AG04449 (cell line): ENCODE measurements at regions not wholly inside any gene's neighbourhood (a gene's known extent, or its start where the extent isn't known, plus 50 kb on each side); places are given as distances from the start of the nearest gene placed in this dataset.

ENCODE experiments used
- CTCF ChIA-PET: fragments of 350-600 bp; formaldehyde crosslinking; extraction: SDS; loops from one replicate; lab custom pipeline; 2021; ENCODE audit warnings: antibody characterized with exemption; lab: Yijun Ruan, JAX
- POLR2A ChIA-PET: fragments of 400-600, 350-600 bp; formaldehyde crosslinking; extraction: SDS; loops from one replicate; lab custom pipeline; 2020; ENCODE audit warnings: antibody characterized with exemption, inconsistent platforms; lab: Yijun Ruan, JAX
- DNase-seq: peaks from one replicate; pipeline ENCODE4 v3.0.0-alpha.2; 2010; ENCODE audit warnings: low read depth, low spot score
- H3K4me3 ChIP-seq: 2 replicates; pipeline ENCODE4 v1.5.1; 2011; ENCODE audit warnings: low read depth, mild to moderate bottlenecking, control low read depth, low read length
- TF ChIP-seq, protein P1 (sequence below): IDR thresholded peaks from one replicate; pipeline ENCODE4 v1.5.1; 2011; ENCODE audit warnings: mild to moderate bottlenecking, moderate library complexity, low read length, control low read depth, inconsistent platforms; ENCODE audit not compliant: insufficient read depth; ENCODE audit errors: missing control alignments

- POLR2A ChIA-PET = no interaction called here
- TF ChIP-seq, protein P1, sequence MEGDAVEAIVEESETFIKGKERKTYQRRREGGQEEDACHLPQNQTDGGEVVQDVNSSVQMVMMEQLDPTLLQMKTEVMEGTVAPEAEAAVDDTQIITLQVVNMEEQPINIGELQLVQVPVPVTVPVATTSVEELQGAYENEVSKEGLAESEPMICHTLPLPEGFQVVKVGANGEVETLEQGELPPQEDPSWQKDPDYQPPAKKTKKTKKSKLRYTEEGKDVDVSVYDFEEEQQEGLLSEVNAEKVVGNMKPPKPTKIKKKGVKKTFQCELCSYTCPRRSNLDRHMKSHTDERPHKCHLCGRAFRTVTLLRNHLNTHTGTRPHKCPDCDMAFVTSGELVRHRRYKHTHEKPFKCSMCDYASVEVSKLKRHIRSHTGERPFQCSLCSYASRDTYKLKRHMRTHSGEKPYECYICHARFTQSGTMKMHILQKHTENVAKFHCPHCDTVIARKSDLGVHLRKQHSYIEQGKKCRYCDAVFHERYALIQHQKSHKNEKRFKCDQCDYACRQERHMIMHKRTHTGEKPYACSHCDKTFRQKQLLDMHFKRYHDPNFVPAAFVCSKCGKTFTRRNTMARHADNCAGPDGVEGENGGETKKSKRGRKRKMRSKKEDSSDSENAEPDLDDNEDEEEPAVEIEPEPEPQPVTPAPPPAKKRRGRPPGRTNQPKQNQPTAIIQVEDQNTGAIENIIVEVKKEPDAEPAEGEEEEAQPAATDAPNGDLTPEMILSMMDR = no peak
Measured at GRCh38 chr11:56852131-56852530, 103.6 kb upstream of the OR9G4 start.

DNA sequence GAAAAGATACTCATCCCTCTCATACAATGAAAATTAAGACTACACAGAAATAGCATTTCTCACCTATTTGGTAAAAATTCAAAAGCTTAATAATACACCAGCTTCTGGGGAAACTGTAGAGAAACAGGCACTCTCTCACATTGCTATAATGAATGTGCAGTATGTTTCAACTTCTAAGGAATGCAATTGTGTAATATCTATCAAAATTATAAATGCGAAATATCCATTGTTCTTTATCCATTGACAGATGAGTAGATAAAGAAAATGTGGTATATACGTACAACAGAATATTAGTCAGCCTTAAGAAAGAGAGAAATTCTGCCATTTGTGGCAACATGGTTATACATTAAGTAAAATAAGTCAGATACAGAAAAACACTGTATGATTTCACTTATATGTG lies 101.4 kb upstream of the OR9G4 start:
- ChIA-PET CTCF (interaction anchor here (0.8 to 4.6 kb wide), 2 partner anchors 9 to 399 kb away, joined by 3 to 37 read pairs; no protein-coding TSS in a partner anchor), POLR2A (no interaction called here)
- no peak for DNase-seq
- H3K4me3 ChIP-seq = no peak overlapping the region
- TF ChIP-seq, protein P1 = no peak

More at GRCh38 chr11:56852131-56852530, 103.6 kb upstream of the OR9G4 start:
- CTCF ChIA-PET = interaction anchor here (1.0 kb wide), 1 partner anchor 11 kb away, joined by 4 read pairs; no protein-coding TSS in a partner anchor
- DNase-seq = no peak
- no peak overlapping the region for H3K4me3 ChIP-seq

- no peak overlapping the region for H3K4me3 ChIP-seq
- TF ChIP-seq, protein P1 = no peak
- no peak for DNase-seq
- ChIA-PET CTCF (interaction anchor here (0.8 to 4.6 kb wide), 2 partner anchors 8 to 400 kb away, joined by 3 to 37 read pairs; no protein-coding TSS in a partner anchor), POLR2A (no interaction called here)
Measured at GRCh38 chr11:56849250-56849649, 100.8 kb upstream of the OR9G4 start.

DNA sequence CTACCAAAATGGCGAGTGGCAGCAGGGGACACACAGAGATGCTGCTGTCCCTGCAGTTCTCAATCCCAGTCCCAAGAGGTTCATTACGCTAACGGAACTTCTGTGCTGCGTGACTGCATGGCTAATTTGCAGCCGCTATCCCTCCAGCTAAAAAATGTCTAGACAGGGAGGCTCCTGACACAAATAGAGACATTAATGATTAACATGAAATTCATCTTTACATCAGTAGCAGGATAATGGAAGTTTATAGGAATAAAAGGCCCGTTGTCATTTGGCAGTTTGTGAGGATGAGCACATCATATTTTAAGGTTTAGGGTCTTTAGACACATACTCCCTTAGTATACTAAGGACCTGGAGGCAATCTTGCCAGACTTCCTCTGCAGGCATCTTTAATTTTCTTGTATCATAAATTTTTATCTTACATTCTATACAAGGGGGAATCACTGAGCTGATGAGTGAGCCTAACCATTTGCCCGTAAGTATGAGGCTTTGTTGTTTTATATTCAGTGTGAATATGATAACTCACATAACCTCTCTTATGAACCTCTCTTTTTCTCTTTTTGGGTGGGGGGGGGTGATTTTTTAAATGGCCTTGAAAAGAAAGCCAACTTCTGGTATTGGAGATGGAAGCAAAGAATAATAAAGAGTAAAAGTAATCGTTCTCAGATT lies 99.8 kb upstream of the OR9G4 start:
- TF ChIP-seq, protein P1 = no peak
- H3K4me3 ChIP-seq = no peak overlapping the region
- no peak for DNase-seq
- ChIA-PET POLR2A (no interaction called here), CTCF (interaction anchor here (4.6 kb wide), 1 partner anchor 401 kb away, joined by 37 read pairs; no protein-coding TSS in a partner anchor)

DNA sequence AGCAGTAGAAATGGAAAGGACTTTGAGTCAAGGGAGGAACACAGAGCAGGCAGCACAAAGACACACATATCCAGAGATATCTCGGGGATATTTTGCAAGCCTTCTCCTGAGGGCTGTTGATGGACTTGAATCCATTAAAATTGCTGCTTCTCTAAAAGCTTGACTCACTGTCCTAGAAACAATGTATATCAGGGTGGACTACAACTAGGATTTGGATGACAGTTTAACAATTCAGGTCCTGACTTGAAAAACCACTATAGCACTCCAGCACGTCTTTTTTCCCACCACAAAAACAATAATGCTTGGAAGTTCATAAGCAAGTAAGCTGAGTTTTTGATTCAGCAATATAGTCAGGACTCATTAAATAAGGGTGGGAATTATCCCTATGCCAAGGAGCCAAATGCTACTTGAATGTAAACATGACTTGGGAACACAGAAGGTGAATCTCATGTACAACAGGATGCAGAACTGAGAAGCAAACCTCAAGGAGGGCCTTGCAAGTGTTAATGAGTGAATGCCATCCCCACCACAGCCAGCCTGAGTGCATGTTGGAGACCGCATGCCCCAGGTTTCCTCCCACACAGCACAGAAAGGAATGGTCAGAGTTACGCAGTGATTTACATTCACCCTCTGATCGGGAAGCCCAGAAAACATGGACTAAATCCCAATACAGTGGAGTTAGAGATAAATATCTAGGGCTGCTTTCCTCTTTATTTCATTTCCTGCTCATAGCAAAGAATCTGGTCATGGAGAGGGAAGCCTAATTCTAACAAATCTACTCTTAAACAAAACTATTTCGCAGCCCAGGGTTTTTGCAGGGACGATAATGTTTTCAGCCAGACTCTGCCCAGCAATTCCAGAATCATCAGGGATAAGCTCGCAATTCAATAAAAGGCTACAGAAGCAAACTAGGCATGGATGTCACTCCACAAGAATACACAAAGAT lies 98.4 kb upstream of the OR9G4 start:
- H3K4me3 ChIP-seq = no peak overlapping the region
- TF ChIP-seq, protein P1 = no peak
- no peak for DNase-seq
- POLR2A ChIA-PET = no interaction called here
- CTCF ChIA-PET = interaction anchor here (4.6 kb wide), 1 partner anchor 402 kb away, joined by 37 read pairs; no protein-coding TSS in a partner anchor
